ENCODE measurements at regions not wholly inside any gene's neighbourhood (a gene's known extent, or its start where the extent isn't known, plus 50 kb on each side); places are given as distances from the start of the nearest gene placed in this dataset.

DNA sequence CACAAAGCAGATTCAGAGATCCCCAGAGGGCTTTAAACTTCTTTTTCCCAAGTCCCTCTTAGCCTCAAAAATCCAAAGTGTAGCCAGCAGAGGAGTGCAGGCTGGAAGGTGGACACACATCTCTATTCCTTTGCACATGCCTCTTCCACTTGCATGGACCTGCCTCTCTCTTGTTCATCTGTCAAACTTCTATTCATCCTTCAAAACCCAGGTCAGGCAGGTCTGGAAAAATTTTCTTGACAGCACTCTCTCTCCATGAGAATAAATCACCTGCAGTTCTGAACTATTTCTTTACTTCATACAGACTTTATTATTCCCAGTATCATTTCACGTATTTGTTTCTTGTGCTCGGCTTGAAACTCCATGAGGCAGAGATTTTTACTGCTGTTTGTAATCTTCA is 127.5 kb downstream of the SS18 start:
- no peaks in the 10 kb centered on the region for H4K20me1 ChIP-seq (ENCODE audit: control insufficient read depth, extremely low read depth, insufficient read depth, low read length)
- peaks cover 6% of the 10 kb centered on the region for H3K27me3 ChIP-seq (ENCODE audit: control insufficient read depth, insufficient read depth, low read length)

DNA sequence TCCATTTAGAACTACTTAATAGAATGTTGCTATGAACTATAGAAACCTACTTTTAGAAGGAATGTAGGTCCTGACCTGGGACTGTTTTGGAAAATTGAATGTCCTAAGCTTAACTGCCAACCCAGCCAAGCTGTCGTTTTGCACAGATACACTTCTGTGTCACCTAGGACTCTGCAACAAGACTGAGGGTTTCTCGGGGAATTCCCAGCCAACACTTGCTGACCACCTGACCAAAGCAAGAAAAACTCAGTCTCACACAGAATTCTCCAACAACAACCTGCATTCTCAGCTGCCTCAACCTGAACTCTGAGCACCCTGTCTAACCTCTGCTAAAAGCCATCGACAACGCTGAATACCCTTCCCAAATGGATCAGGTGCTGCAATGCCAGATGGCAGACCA is 128.2 kb downstream of the SS18 start:
- Histone ChIP-seq H3K27me3 (ENCODE audit: control insufficient read depth, insufficient read depth, low read length) (peaks cover 6% of the 10 kb centered on the region), H3K9me3 (ENCODE audit: control insufficient read depth, insufficient read depth, low read depth, low read length) (no peaks in the 10 kb centered on the region), H3K4me2 (ENCODE audit: extremely low read depth, insufficient read depth, low read length) (no peak overlapping the region), H4K20me1 (ENCODE audit: control insufficient read depth, extremely low read depth, insufficient read depth, low read length) (no peaks in the 10 kb centered on the region), H3K4me3 (replicated peaks in 1 of 4; ENCODE audit: control extremely low read depth in 1 of 4, insufficient read depth in 1 of 4, low read depth in 3 of 4, low read length in 4 of 4) (no peak overlapping the region), H3K36me3 (ENCODE audit: control insufficient read depth, insufficient read depth, low read length) (no peaks in the 10 kb centered on the region), H3K79me2 (ENCODE audit: control insufficient read depth, insufficient read depth, low read length) (no peaks in the 10 kb centered on the region), H3K9ac (ENCODE audit: insufficient read depth, low read length) (no peak overlapping the region), H3K4me1 (ENCODE audit: control insufficient read depth, extremely low read depth, insufficient read depth, low read length) (no peaks in the 10 kb centered on the region), H2AFZ (ENCODE audit: low read length) (no peak overlapping the region), H3K27ac (ENCODE audit: insufficient read depth, low read length) (no peak overlapping the region)
- DNase-seq (ENCODE audit: low read depth in 2 of 2) = no peak
- TF ChIP-seq EZH2 (IDR thresholded peaks at IDR 0.05; ENCODE audit: low read length, missing control alignments) = no peak
- TF ChIP-seq, protein P1, sequence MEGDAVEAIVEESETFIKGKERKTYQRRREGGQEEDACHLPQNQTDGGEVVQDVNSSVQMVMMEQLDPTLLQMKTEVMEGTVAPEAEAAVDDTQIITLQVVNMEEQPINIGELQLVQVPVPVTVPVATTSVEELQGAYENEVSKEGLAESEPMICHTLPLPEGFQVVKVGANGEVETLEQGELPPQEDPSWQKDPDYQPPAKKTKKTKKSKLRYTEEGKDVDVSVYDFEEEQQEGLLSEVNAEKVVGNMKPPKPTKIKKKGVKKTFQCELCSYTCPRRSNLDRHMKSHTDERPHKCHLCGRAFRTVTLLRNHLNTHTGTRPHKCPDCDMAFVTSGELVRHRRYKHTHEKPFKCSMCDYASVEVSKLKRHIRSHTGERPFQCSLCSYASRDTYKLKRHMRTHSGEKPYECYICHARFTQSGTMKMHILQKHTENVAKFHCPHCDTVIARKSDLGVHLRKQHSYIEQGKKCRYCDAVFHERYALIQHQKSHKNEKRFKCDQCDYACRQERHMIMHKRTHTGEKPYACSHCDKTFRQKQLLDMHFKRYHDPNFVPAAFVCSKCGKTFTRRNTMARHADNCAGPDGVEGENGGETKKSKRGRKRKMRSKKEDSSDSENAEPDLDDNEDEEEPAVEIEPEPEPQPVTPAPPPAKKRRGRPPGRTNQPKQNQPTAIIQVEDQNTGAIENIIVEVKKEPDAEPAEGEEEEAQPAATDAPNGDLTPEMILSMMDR (conservative IDR thresholded peaks at IDR 0.05 in 1 of 2, IDR thresholded peaks at IDR 0.05 in 1 of 2; ENCODE audit: low read depth in 1 of 2, low read length in 2 of 2) = no peak

More for the DNA sequence above, 127.5 kb downstream of the SS18 start:
- no peak overlapping the region for H3K4me3 ChIP-seq (replicated peaks in 1 of 4; ENCODE audit: control extremely low read depth in 1 of 4, insufficient read depth in 1 of 4, low read depth in 3 of 4, low read length in 4 of 4)
- TF ChIP-seq, protein P1 (conservative IDR thresholded peaks at IDR 0.05 in 1 of 2, IDR thresholded peaks at IDR 0.05 in 1 of 2; ENCODE audit: low read depth in 1 of 2, low read length in 2 of 2) = no peak
- TF ChIP-seq EZH2 (IDR thresholded peaks at IDR 0.05; ENCODE audit: low read length, missing control alignments) = no peak
- H3K4me2 ChIP-seq (ENCODE audit: extremely low read depth, insufficient read depth, low read length) = no peak overlapping the region
- H3K79me2 ChIP-seq (ENCODE audit: control insufficient read depth, insufficient read depth, low read length) = no peaks in the 10 kb centered on the region
- H2AFZ ChIP-seq (ENCODE audit: low read length) = no peak overlapping the region
- DNase-seq (ENCODE audit: low read depth in 2 of 2) = no peak
- H3K36me3 ChIP-seq (ENCODE audit: control insufficient read depth, insufficient read depth, low read length) = no peaks in the 10 kb centered on the region
- no peak overlapping the region for H3K9ac ChIP-seq (ENCODE audit: insufficient read depth, low read length)
- no peaks in the 10 kb centered on the region for H3K9me3 ChIP-seq (ENCODE audit: control insufficient read depth, insufficient read depth, low read depth, low read length)
- no peak overlapping the region for H3K27ac ChIP-seq (ENCODE audit: insufficient read depth, low read length)
- no peaks in the 10 kb centered on the region for H3K4me1 ChIP-seq (ENCODE audit: control insufficient read depth, extremely low read depth, insufficient read depth, low read length)

DNA sequence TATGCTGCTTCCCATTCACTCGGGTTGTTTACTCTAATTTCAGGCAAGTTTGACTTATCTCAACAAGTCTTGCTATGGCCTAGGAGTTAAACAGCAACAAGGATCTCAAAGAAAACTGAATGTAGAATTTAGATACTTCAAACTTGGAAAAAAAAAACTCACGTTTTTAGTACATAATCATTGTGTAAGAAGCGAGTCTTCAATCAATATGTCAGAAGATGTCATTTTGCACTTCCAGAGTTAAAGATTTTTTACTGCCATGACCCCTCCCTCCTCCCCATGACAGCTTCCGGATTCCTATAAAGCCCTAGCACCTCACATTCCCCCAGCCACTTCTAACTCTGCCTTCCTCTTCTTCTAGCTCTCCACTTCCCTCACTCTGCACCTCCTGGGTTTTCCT is 133.4 kb downstream of the SS18 start:
- Histone ChIP-seq H3K4me3 (replicated peaks in 1 of 4; ENCODE audit: control extremely low read depth in 1 of 4, insufficient read depth in 1 of 4, low read depth in 3 of 4, low read length in 4 of 4) (no peak overlapping the region), H3K9me3 (ENCODE audit: control insufficient read depth, insufficient read depth, low read depth, low read length) (no peaks in the 10 kb centered on the region), H3K79me2 (ENCODE audit: control insufficient read depth, insufficient read depth, low read length) (no peaks in the 10 kb centered on the region), H3K4me2 (ENCODE audit: extremely low read depth, insufficient read depth, low read length) (no peak overlapping the region), H3K27me3 (ENCODE audit: control insufficient read depth, insufficient read depth, low read length) (no peaks in the 10 kb centered on the region), H3K4me1 (ENCODE audit: control insufficient read depth, extremely low read depth, insufficient read depth, low read length) (no peaks in the 10 kb centered on the region), H4K20me1 (ENCODE audit: control insufficient read depth, extremely low read depth, insufficient read depth, low read length) (no peaks in the 10 kb centered on the region), H3K36me3 (ENCODE audit: control insufficient read depth, insufficient read depth, low read length) (no peaks in the 10 kb centered on the region), H2AFZ (ENCODE audit: low read length) (no peak overlapping the region), H3K9ac (ENCODE audit: insufficient read depth, low read length) (no peak overlapping the region), H3K27ac (ENCODE audit: insufficient read depth, low read length) (no peak overlapping the region)
- DNase-seq (ENCODE audit: low read depth in 2 of 2) = no peak
- no peak for TF ChIP-seq EZH2 (IDR thresholded peaks at IDR 0.05; ENCODE audit: low read length, missing control alignments)
- TF ChIP-seq, protein P1 (conservative IDR thresholded peaks at IDR 0.05 in 1 of 2, IDR thresholded peaks at IDR 0.05 in 1 of 2; ENCODE audit: low read depth in 1 of 2, low read length in 2 of 2) = no peak
